GM06990 (cell line): ENCODE measurements at regions not wholly inside any gene's neighbourhood (a gene's known extent, or its start where the extent isn't known, plus 50 kb on each side); places are given as distances from the start of the nearest gene placed in this dataset.
A peak's percentile ranks its signal among the peaks of the same experiment; 100 is the strongest.

Experiments
- DNase-seq: peaks from one replicate; pipeline ENCODE4 v3.0.0-alpha.2; 2011; ENCODE audit not compliant: insufficient read length; ENCODE audit errors: extremely low read depth
- H3K27me3 ChIP-seq: replicated peaks from 2 replicates; pipeline ENCODE4 v1.6.0; 2011; ENCODE audit warnings: low read length; ENCODE audit not compliant: control insufficient read depth, insufficient read depth
- H3K36me3 ChIP-seq: 2 replicates; pipeline ENCODE4 v1.5.1; 2011; ENCODE audit warnings: low read length; ENCODE audit not compliant: control insufficient read depth, insufficient read depth
- H3K4me3 ChIP-seq: replicated peaks from 2 replicates; pipeline ENCODE4 v1.5.1; 2011; ENCODE audit warnings: low read depth, mild to moderate bottlenecking, control low read depth, low read length
- CTCF ChIP-seq: IDR thresholded peaks from 2 replicates; pipeline ENCODE4 v1.5.1; 2011; ENCODE audit warnings: low read length, control low read depth, mild to moderate bottlenecking, inconsistent platforms; ENCODE audit not compliant: insufficient read depth, poor library complexity, severe bottlenecking

- Histone ChIP-seq H3K27me3 (no peaks in the 10 kb centered on the region; the same call in 1 of the 2 replicates), H3K36me3 (no peaks in the 10 kb centered on the region), H3K4me3 (no peak overlapping the region)
- no peak for TF ChIP-seq CTCF
- no peak for DNase-seq
These were observed 196.1 kb downstream of the TRIM27 start for GRCh38 chr6:28727559-28728211.

GRCh38 chr6:28729501-28730402 is 194.0 kb downstream of the TRIM27 start:
- TF ChIP-seq CTCF = no peak
- Histone ChIP-seq H3K27me3 (no peaks in the 10 kb centered on the region; the same call in 1 of the 2 replicates), H3K36me3 (no peaks in the 10 kb centered on the region), H3K4me3 (peak overlapping the region; percentile 70)
- no peak for DNase-seq

- no peaks in the 10 kb centered on the region; the same call in 1 of the 2 replicates for H3K27me3 ChIP-seq
- no peak for TF ChIP-seq CTCF
- no peak for DNase-seq
- H3K36me3 ChIP-seq = no peaks in the 10 kb centered on the region
- H3K4me3 ChIP-seq = no peak overlapping the region
These were observed 191.7 kb downstream of the TRIM27 start for GRCh38 chr6:28732052-28732451.

GRCh38 chr6:28734443-28734959 is 189.3 kb downstream of the TRIM27 start:
- Histone ChIP-seq H3K27me3 (no peaks in the 10 kb centered on the region; the same call in 1 of the 2 replicates), H3K36me3 (no peaks in the 10 kb centered on the region), H3K4me3 (no peak overlapping the region)
- no peak for TF ChIP-seq CTCF
- DNase-seq = no peak

- H3K36me3 ChIP-seq = no peaks in the 10 kb centered on the region
- DNase-seq = no peak
- H3K27me3 ChIP-seq = no peaks in the 10 kb centered on the region; the same call in 1 of the 2 replicates
- no peak for TF ChIP-seq CTCF
- H3K4me3 ChIP-seq = no peak overlapping the region
These were observed 187.7 kb downstream of the TRIM27 start for GRCh38 chr6:28736121-28736520.
